RWPE2 (cell line): ENCODE measurements at regions not wholly inside any gene's neighbourhood (a gene's known extent, or its start where the extent isn't known, plus 50 kb on each side); places are given as distances from the start of the nearest gene placed in this dataset.
A peak's percentile ranks its signal among the peaks of the same experiment; 100 is the strongest.

Experiments used
- ATAC-seq: fragments of 200-7000 bp; cut with Tn5 transposase; 3 replicates; pipeline ENCODE4 v1.9.1; 2021; ENCODE audit warnings: low read depth
- DNase-seq: peaks from one replicate; pipeline ENCODE4 v3.0.0-alpha.2; 2020; ENCODE audit warnings: low spot score
- H3K27ac ChIP-seq: fragments of 450-650 bp; 2 replicates; pipeline ENCODE4 v1.5.1; 2017; ENCODE audit warnings: mild to moderate bottlenecking; ENCODE audit not compliant: poor library complexity, severe bottlenecking
- H3K27me3 ChIP-seq: fragments of 250-450 bp; sonication (Bioruptor Pico); 2 replicates; pipeline ENCODE4 v1.5.1; 2021; ENCODE audit warnings: mild to moderate bottlenecking, moderate library complexity; ENCODE audit not compliant: insufficient read depth, poor library complexity, severe bottlenecking
- H3K36me3 ChIP-seq: fragments of 250-450 bp; sonication (Bioruptor Pico); 2 replicates; pipeline ENCODE4 v1.5.1; 2020; ENCODE audit warnings: low read depth, mild to moderate bottlenecking, moderate library complexity
- H3K4me1 ChIP-seq: fragments of 250-450 bp; sonication (Bioruptor Pico); 2 replicates; pipeline ENCODE4 v1.5.1; 2021; ENCODE audit warnings: mild to moderate bottlenecking, moderate library complexity; ENCODE audit not compliant: insufficient read depth, poor library complexity, severe bottlenecking
- H3K4me3 ChIP-seq: fragments of 250-450 bp; sonication (Bioruptor Pico); 2 replicates; pipeline ENCODE4 v1.5.1; 2021; ENCODE audit warnings: mild to moderate bottlenecking, moderate library complexity; ENCODE audit not compliant: severe bottlenecking
- H3K9me3 ChIP-seq: fragments of 250-450 bp; sonication (Bioruptor Pico); 2 replicates; pipeline ENCODE4 v1.5.1; 2021; ENCODE audit warnings: mild to moderate bottlenecking, moderate library complexity; ENCODE audit not compliant: severe bottlenecking
- TF ChIP-seq, protein P1 (sequence below): fragments of 450-650 bp; IDR thresholded peaks from one replicate; pipeline ENCODE4 v1.5.1; 2017; ENCODE audit warnings: mild to moderate bottlenecking, moderate library complexity; ENCODE audit not compliant: poor library complexity, severe bottlenecking

GRCh38 chr14:96674121-96674520 lies 123.1 kb upstream of the VRK1 start:
- TF ChIP-seq, protein P1, sequence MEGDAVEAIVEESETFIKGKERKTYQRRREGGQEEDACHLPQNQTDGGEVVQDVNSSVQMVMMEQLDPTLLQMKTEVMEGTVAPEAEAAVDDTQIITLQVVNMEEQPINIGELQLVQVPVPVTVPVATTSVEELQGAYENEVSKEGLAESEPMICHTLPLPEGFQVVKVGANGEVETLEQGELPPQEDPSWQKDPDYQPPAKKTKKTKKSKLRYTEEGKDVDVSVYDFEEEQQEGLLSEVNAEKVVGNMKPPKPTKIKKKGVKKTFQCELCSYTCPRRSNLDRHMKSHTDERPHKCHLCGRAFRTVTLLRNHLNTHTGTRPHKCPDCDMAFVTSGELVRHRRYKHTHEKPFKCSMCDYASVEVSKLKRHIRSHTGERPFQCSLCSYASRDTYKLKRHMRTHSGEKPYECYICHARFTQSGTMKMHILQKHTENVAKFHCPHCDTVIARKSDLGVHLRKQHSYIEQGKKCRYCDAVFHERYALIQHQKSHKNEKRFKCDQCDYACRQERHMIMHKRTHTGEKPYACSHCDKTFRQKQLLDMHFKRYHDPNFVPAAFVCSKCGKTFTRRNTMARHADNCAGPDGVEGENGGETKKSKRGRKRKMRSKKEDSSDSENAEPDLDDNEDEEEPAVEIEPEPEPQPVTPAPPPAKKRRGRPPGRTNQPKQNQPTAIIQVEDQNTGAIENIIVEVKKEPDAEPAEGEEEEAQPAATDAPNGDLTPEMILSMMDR: no peak
- ATAC-seq (no peak), DNase-seq (no peak)
- Histone ChIP-seq H3K27me3 (peaks cover 10% of the 10 kb centered on the region), H3K4me3 (no peak overlapping the region), H3K36me3 (no peaks in the 10 kb centered on the region), H3K27ac (no peak overlapping the region), H3K9me3 (no peaks in the 10 kb centered on the region), H3K4me1 (no peaks in the 10 kb centered on the region)

DNA sequence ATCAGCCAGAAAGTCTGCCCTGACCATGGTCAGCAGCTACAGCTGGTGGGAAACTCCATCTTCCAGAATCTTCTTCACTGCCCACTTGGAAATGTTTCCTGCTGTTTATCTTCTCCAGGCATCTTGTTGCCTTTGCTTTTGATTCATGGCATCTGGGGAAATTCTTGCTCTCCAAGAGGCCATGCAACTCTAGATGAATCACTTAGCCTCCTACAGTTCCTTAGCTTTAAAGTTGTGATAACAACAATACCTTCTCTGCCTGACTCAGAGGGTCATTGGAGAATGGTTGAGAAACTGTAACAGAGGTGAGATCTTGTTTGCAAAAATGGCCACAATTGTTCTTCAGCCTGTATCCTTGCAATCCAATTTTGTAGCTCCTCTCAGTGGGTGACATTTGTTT lies 121.0 kb upstream of the VRK1 start:
- no peak for DNase-seq

DNA sequence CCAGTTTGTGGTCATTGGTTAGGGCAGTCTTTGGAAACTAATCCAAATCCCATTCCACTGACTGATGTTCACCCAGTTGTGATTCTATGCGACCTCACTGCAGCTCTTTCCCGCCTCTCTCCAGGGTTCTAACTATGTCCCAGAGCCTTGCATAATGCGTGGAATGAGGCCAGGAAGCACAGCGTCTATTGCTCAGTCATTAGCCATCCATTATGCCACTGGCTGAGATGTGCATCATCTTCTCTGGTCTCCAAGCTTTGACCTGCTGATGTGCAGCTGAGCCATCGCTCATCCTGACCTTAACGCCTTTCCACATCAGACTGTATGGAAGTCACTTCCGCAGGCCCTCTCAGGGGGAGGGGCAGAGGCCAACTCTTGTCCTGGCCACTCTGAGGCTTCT lies 115.4 kb upstream of the VRK1 start:
- Histone ChIP-seq H3K4me3 (no peak overlapping the region), H3K36me3 (no peaks in the 10 kb centered on the region), H3K27me3 (peaks cover 5% of the 10 kb centered on the region), H3K27ac (no peak overlapping the region), H3K9me3 (no peaks in the 10 kb centered on the region), H3K4me1 (no peaks in the 10 kb centered on the region)
- DNase-seq (no peak), ATAC-seq (no peak; the same call in 2 of the 3 replicates)
- TF ChIP-seq, protein P1: no peak

More for the DNA sequence above, 121.0 kb upstream of the VRK1 start:
- peak; percentile 71 for ATAC-seq
- peaks cover 5% of the 10 kb centered on the region for H3K27me3 ChIP-seq
- TF ChIP-seq, protein P1: no peak
- H3K27ac ChIP-seq: no peak overlapping the region
- no peaks in the 10 kb centered on the region for H3K9me3 ChIP-seq
- no peak overlapping the region for H3K4me3 ChIP-seq
- H3K4me1 ChIP-seq: no peaks in the 10 kb centered on the region
- H3K36me3 ChIP-seq: no peaks in the 10 kb centered on the region

- ATAC-seq (no peak), DNase-seq (no peak)
- Histone ChIP-seq H3K4me1 (no peaks in the 10 kb centered on the region), H3K27me3 (peaks cover 4% of the 10 kb centered on the region), H3K36me3 (no peaks in the 10 kb centered on the region), H3K4me3 (no peak overlapping the region), H3K9me3 (no peaks in the 10 kb centered on the region), H3K27ac (no peak overlapping the region)
- TF ChIP-seq, protein P1: no peak
Measured at GRCh38 chr14:96682401-96682800, 114.8 kb upstream of the VRK1 start.

DNA sequence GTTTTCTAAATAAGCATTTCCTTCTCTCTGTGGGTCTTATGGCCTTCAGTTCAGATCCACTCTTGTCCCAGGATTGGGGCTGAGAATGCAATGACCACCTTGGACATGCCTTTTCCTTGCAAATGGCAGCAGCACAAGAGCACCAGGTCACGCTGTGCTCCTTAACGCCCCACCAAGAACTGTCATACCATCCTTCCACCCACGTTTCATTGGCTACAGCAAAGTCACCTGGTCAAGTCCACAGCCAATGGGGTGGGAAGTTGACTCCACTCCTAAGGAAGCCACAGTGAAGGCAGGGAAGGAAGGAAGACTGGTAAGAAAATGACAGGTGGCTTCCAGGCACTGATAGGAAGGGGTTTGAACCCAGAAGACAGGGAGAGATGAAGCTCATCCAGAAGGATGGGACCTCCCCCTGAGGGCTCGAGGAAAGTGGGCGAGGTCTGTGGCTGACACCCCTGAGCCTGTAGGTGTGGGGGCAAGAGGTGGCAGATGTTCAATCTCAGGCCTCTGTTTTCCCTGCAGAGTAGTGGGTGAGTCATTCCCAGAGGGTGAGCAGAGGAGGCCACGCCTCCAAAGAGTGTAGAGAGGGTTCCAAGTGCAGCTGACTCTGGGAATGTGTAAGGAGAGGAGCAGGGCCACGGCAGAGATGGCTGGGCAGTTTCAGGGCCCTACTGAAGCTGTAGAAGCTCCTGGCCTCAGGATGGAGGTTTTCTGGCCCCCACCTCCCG lies 113.5 kb upstream of the VRK1 start:
- no peaks in the 10 kb centered on the region for H3K4me1 ChIP-seq
- no peaks in the 10 kb centered on the region for H3K9me3 ChIP-seq
- H3K4me3 ChIP-seq: no peak overlapping the region
- no peaks in the 10 kb centered on the region for H3K36me3 ChIP-seq
- TF ChIP-seq, protein P1: no peak
- peaks cover 4% of the 10 kb centered on the region for H3K27me3 ChIP-seq
- DNase-seq (no peak), ATAC-seq (no peak)
- H3K27ac ChIP-seq: no peak overlapping the region
